Transverse colon (tissue), 4 donors: ENCODE measurements at regions not wholly inside any gene's neighbourhood (a gene's known extent, or its start where the extent isn't known, plus 50 kb on each side); places are given as distances from the start of the nearest gene placed in this dataset.
"Not testable (repeated sequence)": the region's sequence is repeated elsewhere in the genome, so short reads cannot be mapped to it uniquely, and the experiment has no call there.

Experiments used
- DNase-seq: peaks from one replicate; pipeline ENCODE4 v3.0.0-alpha.2; 2019
- H3K27ac ChIP-seq, 4 donors: fragments of 200-600 bp; sonication (generic); 2 replicates each; pipeline ENCODE4 v1.5.1; 2016 to 2018; ENCODE audit warnings: inconsistent platforms in 4 of 4
- H3K27me3 ChIP-seq: fragments of 200-600 bp; sonication (generic); 2 replicates; pipeline ENCODE4 v1.5.1; 2017; ENCODE audit warnings: inconsistent platforms
- H3K36me3 ChIP-seq, 4 donors: fragments of 200-600 bp; sonication (generic); 2 replicates each; pipeline ENCODE4 v1.5.1; 2017 to 2019; ENCODE audit warnings: inconsistent platforms in 4 of 4
- H3K4me1 ChIP-seq, 4 donors: fragments of 200-600 bp; sonication (generic); 2 replicates each; pipeline ENCODE4 v1.5.1; 2017 to 2020; ENCODE audit warnings: inconsistent platforms in 4 of 4
- H3K4me3 ChIP-seq, 4 donors: fragments of 200-600 bp; sonication (generic); 1 replicate in 1 of 4; 2 replicates in 3 of 4; pipeline versions ENCODE4 v1.5.1 to v1.6.1; 2017 to 2019; ENCODE audit warnings: inconsistent platforms in 4 of 4
- H3K9me3 ChIP-seq, 2 donors: fragments of 200-600 bp; sonication (generic); 2 replicates each; pipeline ENCODE4 v1.5.1; 2017 to 2019; ENCODE audit warnings: inconsistent platforms in 2 of 2
- EP300 ChIP-seq: sonication (generic); formaldehyde crosslinking; IDR thresholded peaks from one replicate; pipeline ENCODE4 v1.6.1; 2017; ENCODE audit warnings: antibody characterized with exemption, low read depth
- POLR2A ChIP-seq: fragments of 450-650 bp; IDR thresholded peaks from one replicate; pipeline ENCODE4 v1.6.1; 2016; ENCODE audit warnings: antibody characterized with exemption, mild to moderate bottlenecking, moderate library complexity
- POLR2AphosphoS5 ChIP-seq, 3 donors: sonication (generic); formaldehyde crosslinking; IDR thresholded peaks; one replicate each; pipeline ENCODE4 v1.6.1; 2016; ENCODE audit warnings: antibody characterized with exemption in 3 of 3
- WGBS, 2 donors: methylation state at CpG; one replicate each; pipeline ENCODE4 v1.1.5; 2018; ENCODE audit warnings: low coverage in 1 of 2; 5-methylcytosine and 5-hydroxymethylcytosine counted together
- in situ Hi-C, 4 donors: fragments of 200-750 bp; cut with MboI; loops; one replicate each; pipeline versions ENCODE4 v1.15.0 to v1.15.1; 2017; ENCODE audit warnings: low sequenced_read_pairs in 3 of 4, low pct_ligation_motif_present in 1 of 4, low pct_unique_long_range_greater_than_20kb in 1 of 4
- intact Hi-C: fragments of 100-400 bp; cut with DNase I; formaldehyde crosslinking; loops from one replicate; pipeline ENCODE4 v1.15.1; 2023; ENCODE audit warnings: low total_unique reads
- TF ChIP-seq, protein P1 (sequence below), 5 experiments: fragments of 200-600 bp in 3 of 5; fragments of 450-650 bp in 2 of 5; sonication (generic) in 3 of 5; IDR thresholded peaks; 1 replicate in 2 of 5; 2 replicates in 3 of 5; pipeline ENCODE4 v1.5.1; 2016 to 2017; ENCODE audit warnings: antibody characterized with exemption in 5 of 5, inconsistent platforms in 3 of 5, mild to moderate bottlenecking in 2 of 5, moderate library complexity in 1 of 5

DNA sequence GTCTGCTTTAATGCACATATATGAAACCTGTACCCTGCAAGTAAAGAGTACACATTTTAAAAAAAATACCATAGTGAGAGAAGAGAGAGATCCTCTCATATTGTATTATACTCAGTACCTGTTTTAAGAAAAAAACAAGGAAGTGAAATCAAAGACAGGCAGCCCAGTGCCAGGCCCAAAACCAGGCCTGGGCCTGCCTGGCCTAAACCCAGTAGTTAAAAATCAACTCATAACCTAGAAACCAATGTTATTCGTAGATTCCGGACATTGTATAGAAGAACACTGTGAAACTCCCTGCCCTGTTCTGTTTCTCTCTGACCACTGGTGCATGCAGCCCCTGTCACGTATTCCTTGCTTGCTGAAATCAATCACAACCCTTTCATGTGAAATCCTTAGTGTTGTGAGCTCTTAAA, 1078.0 kb upstream of the FAM98A start:
- H3K36me3 ChIP-seq, H3K4me1 ChIP-seq, H3K27me3 ChIP-seq, intact Hi-C loops, H3K9me3 ChIP-seq, H3K4me3 ChIP-seq, H3K27ac ChIP-seq, in situ Hi-C loops, DNase-seq: not testable (repeated sequence)
- 54 to 76% methylated on average over 2 to 3 of the region's 3 CpGs for WGBS, 2 donors

DNA sequence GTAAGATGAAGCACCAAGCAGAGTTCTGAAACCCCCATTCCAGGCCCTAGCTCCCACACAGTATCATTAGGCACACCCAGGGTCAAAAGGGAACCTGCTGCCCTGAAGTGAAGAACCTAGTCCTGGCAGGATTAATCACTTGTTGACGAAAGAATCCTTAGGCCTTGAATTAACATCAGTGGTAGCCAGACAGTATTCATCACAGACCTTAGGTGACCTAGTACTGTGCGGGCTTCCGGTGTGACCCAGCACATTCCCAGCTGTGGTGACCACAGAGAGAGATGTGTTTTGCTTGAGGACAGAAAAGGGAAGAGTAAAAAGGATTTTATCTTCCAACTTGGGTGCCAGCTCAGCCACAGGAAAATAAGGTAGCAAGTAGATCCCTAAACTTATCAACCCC, 1071.4 kb upstream of the FAM98A start:
- in situ Hi-C loops, result no loop called here
- TF ChIP-seq, protein P1, sequence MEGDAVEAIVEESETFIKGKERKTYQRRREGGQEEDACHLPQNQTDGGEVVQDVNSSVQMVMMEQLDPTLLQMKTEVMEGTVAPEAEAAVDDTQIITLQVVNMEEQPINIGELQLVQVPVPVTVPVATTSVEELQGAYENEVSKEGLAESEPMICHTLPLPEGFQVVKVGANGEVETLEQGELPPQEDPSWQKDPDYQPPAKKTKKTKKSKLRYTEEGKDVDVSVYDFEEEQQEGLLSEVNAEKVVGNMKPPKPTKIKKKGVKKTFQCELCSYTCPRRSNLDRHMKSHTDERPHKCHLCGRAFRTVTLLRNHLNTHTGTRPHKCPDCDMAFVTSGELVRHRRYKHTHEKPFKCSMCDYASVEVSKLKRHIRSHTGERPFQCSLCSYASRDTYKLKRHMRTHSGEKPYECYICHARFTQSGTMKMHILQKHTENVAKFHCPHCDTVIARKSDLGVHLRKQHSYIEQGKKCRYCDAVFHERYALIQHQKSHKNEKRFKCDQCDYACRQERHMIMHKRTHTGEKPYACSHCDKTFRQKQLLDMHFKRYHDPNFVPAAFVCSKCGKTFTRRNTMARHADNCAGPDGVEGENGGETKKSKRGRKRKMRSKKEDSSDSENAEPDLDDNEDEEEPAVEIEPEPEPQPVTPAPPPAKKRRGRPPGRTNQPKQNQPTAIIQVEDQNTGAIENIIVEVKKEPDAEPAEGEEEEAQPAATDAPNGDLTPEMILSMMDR (IDR thresholded peaks at IDR 0.05), result no peak
- TF ChIP-seq POLR2A (no peak), POLR2AphosphoS5 (IDR thresholded peaks at IDR 0.05) (no peak), EP300 (no peak)

DNA sequence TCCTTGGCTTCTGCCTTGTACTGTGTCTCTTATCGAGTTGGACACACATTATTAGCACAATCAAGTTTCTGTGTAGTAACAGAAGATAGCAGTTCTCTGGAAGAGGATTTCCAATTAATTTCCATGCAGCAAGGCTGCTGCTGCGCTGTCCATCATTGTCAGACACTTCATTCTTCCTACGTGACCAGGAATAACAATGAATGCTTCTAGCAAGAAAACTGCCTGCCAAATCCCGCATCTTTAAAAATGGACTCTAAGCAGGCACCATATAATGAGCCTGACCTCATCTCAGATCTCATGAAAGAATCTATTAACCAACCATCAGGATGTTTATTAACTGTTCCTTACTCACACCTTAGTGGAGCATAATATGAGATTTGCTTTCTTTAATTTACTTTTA, 1067.7 kb upstream of the FAM98A start:
- Histone ChIP-seq H3K27ac (no peak overlapping the region), H3K4me3 (no peak overlapping the region), H3K4me1 (no peaks in the 10 kb centered on the region), H3K27me3 (no peaks in the 10 kb centered on the region), H3K36me3 (no peaks in the 10 kb centered on the region), H3K9me3 (no peaks in the 10 kb centered on the region)
- no peak for DNase-seq
- in situ Hi-C loops, result no loop called here
- intact Hi-C loops, result no loop called here
- WGBS, 2 donors, result 67 to 73% methylated on average over 3 to 4 of the region's 4 CpGs
- no peak for TF ChIP-seq POLR2AphosphoS5 (IDR thresholded peaks at IDR 0.05)
- no peak for TF ChIP-seq EP300
- TF ChIP-seq, protein P1 (IDR thresholded peaks at IDR 0.05), result no peak
- no peak for TF ChIP-seq POLR2A

More for the DNA sequence above, 1071.4 kb upstream of the FAM98A start:
- Histone ChIP-seq H3K27me3 (no peaks in the 10 kb centered on the region), H3K36me3 (no peaks in the 10 kb centered on the region), H3K9me3 (no peaks in the 10 kb centered on the region), H3K4me1 (no peaks in the 10 kb centered on the region), H3K27ac (no peak overlapping the region), H3K4me3 (no peak overlapping the region)
- 86% methylated on average over 3 of the region's 3 CpGs; no CpG with 5 or more reads in 1 of the 2 donors for WGBS, 2 donors
- DNase-seq, result no peak
- intact Hi-C loops, result no loop called here

DNA sequence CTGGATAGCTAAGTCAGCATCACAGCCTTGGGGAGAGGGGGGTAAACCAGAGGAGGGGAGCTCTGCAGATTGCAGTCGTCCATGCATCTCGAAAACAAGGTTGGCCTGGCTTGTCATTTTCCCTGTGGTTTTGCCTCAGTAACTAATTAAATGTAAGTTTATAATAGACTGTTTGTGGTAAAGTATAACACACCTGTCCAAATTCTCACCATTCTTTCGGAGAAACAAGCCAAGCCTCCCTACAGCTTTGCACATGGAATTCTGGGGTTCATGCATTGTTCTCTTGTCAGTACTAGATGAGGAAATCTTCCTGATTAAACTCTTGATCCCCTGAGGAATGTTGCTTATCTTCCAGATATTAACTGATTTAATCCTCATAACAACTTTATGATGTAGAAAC, 1065.2 kb upstream of the FAM98A start:
- WGBS, 2 donors, result 69 to 81% methylated on average over 3 of the region's 3 CpGs
- TF ChIP-seq, protein P1 (IDR thresholded peaks at IDR 0.05), result no peak
- TF ChIP-seq EP300, result no peak
- no peak for TF ChIP-seq POLR2A
- no peak for TF ChIP-seq POLR2AphosphoS5 (IDR thresholded peaks at IDR 0.05)
- in situ Hi-C loops (no loop called here), intact Hi-C loops (no loop called here)
- no peaks in the 10 kb centered on the region for H3K9me3 ChIP-seq
- no peak overlapping the region for H3K4me3 ChIP-seq
- DNase-seq, result no peak
- no peak overlapping the region for H3K27ac ChIP-seq
- H3K27me3 ChIP-seq, result no peaks in the 10 kb centered on the region
- H3K4me1 ChIP-seq, result no peaks in the 10 kb centered on the region
- H3K36me3 ChIP-seq, result no peaks in the 10 kb centered on the region

DNA sequence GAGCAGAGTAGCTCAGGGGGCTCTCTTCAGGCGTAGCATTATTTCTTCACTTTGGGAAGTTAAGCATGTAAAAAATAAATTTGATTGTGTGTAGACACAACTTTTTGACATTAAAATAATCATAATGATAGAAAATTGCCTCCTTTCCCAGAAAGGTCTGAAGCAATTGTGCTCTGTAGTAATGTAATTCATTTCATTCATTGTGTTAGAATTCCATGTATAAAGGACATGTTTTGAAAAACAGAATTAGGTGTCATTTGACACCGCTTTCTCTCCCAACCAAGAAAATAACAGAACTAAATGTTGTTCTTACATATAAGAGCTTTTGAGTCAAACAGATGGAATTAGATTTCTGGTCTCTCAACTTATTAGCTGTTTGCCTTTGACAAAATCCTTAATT, 1064.2 kb upstream of the FAM98A start:
- WGBS, 2 donors, result 76 to 92% methylated on average over 1 to 2 of the region's 2 CpGs
- Histone ChIP-seq H3K4me1 (no peaks in the 10 kb centered on the region), H3K4me3 (no peak overlapping the region), H3K27me3 (no peaks in the 10 kb centered on the region), H3K27ac (no peak overlapping the region), H3K9me3 (no peaks in the 10 kb centered on the region), H3K36me3 (no peaks in the 10 kb centered on the region)
- TF ChIP-seq POLR2AphosphoS5 (IDR thresholded peaks at IDR 0.05), result no peak
- TF ChIP-seq POLR2A, result no peak
- TF ChIP-seq, protein P1 (IDR thresholded peaks at IDR 0.05), result no peak
- TF ChIP-seq EP300, result no peak
- intact Hi-C loops, result no loop called here
- DNase-seq, result no peak
- in situ Hi-C loops, result no loop called here
